Skeletal muscle satellite cell (primary cell): ENCODE measurements at regions not wholly inside any gene's neighbourhood (a gene's known extent, or its start where the extent isn't known, plus 50 kb on each side); places are given as distances from the start of the nearest gene placed in this dataset.

Source experiments
- H3K27me3 ChIP-seq: 2 replicates; pipeline ENCODE4 v1.7.0; 2013; ENCODE audit warnings: low read length; ENCODE audit not compliant: control insufficient read depth, insufficient read depth
- H3K36me3 ChIP-seq: 2 replicates; pipeline ENCODE4 v1.7.0; 2013; ENCODE audit warnings: mild to moderate bottlenecking, control low read depth, low read length; ENCODE audit not compliant: insufficient read depth
- H3K4me1 ChIP-seq: 2 replicates; pipeline ENCODE4 v1.7.0; 2013; ENCODE audit warnings: low read length; ENCODE audit not compliant: control insufficient read depth, insufficient read depth
- H3K4me2 ChIP-seq: 2 replicates; pipeline ENCODE4 v1.7.0; 2013; ENCODE audit warnings: mild to moderate bottlenecking, low read length
- H3K4me3 ChIP-seq: 2 replicates; pipeline ENCODE4 v1.7.0; 2013; ENCODE audit warnings: low read length
- H3K9ac ChIP-seq: 2 replicates; pipeline ENCODE4 v1.7.0; 2013; ENCODE audit warnings: mild to moderate bottlenecking, low read depth, low read length, moderate library complexity
- H3K9me3 ChIP-seq: replicated peaks from 2 replicates; pipeline ENCODE4 v1.7.0; 2013; ENCODE audit warnings: mild to moderate bottlenecking, control low read depth, low read length

GRCh38 chr10:47241946-47242867 lies 57.8 kb upstream of the GDF10 start:
- Histone ChIP-seq H3K4me3 (no peak overlapping the region), H3K4me2 (no peak overlapping the region), H3K9ac (no peak overlapping the region), H3K4me1 (no peaks in the 10 kb centered on the region), H3K27me3 (no peaks in the 10 kb centered on the region), H3K36me3 (no peaks in the 10 kb centered on the region), H3K9me3 (no peaks in the 10 kb centered on the region)

- Histone ChIP-seq H3K27me3 (no peaks in the 10 kb centered on the region), H3K9ac (no peak overlapping the region), H3K9me3 (no peaks in the 10 kb centered on the region), H3K4me2 (no peak overlapping the region), H3K4me1 (no peaks in the 10 kb centered on the region), H3K4me3 (no peak overlapping the region), H3K36me3 (no peaks in the 10 kb centered on the region)
Observed at GRCh38 chr10:47243356-47243755, 56.6 kb upstream of the GDF10 start.

- H3K27me3 ChIP-seq: no peaks in the 10 kb centered on the region
- no peaks in the 10 kb centered on the region for H3K9me3 ChIP-seq
- H3K9ac ChIP-seq: no peak overlapping the region
- no peaks in the 10 kb centered on the region for H3K4me1 ChIP-seq
- H3K4me3 ChIP-seq: no peak overlapping the region
- no peaks in the 10 kb centered on the region for H3K36me3 ChIP-seq
- no peak overlapping the region for H3K4me2 ChIP-seq
Observed at GRCh38 chr10:47243791-47244190, 56.2 kb upstream of the GDF10 start.

DNA sequence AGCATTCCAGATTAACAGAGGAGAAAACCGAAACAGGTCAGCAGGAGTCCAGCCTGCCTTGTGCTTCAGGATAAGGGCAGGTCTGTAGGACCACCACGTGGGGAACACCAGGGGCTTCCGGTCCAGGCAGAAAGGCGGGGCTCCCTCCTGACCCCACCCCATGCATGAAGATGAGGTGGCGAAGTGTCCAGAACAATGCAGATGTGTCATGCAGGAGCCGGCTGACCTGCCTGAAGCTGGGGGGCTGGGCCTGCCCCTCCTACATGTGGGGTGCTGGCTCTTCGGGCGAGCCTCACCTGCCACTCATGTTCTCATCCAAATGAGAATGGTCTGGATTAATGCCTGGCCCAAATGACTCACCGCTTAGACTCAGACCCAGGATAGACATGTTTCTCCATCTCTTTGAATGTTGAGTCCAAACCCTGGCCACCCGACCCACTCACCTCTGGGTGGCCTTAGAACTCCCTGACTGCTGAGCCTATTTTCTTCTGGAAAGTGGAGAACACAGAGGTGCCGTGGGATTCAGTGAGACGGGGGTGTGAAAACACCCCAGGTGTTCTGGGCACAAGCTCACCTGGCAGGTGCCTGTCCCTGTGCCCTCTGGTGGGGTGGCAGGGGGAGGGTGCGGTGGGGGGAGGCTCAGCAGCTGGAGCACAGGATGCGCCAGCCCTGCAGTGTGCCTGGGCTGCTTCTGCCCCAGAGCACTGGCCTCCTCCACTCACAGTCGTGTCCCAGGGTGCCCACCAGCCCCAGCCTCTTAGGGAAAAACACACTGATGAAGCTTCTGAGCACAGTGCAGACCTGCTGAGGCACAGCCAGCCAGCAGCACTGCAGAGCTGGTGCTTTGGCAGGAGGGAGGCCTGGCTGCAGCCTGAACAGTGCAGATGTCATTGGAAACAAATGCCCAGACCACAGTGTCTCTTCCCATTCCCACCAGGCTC lies 55.2 kb upstream of the GDF10 start:
- Histone ChIP-seq H3K4me3 (no peak overlapping the region), H3K4me2 (no peak overlapping the region), H3K9ac (no peak overlapping the region), H3K36me3 (no peaks in the 10 kb centered on the region), H3K4me1 (no peaks in the 10 kb centered on the region), H3K9me3 (no peaks in the 10 kb centered on the region), H3K27me3 (no peaks in the 10 kb centered on the region)

GRCh38 chr10:47245731-47246350 lies 54.2 kb upstream of the GDF10 start:
- no peak overlapping the region for H3K9ac ChIP-seq

DNA sequence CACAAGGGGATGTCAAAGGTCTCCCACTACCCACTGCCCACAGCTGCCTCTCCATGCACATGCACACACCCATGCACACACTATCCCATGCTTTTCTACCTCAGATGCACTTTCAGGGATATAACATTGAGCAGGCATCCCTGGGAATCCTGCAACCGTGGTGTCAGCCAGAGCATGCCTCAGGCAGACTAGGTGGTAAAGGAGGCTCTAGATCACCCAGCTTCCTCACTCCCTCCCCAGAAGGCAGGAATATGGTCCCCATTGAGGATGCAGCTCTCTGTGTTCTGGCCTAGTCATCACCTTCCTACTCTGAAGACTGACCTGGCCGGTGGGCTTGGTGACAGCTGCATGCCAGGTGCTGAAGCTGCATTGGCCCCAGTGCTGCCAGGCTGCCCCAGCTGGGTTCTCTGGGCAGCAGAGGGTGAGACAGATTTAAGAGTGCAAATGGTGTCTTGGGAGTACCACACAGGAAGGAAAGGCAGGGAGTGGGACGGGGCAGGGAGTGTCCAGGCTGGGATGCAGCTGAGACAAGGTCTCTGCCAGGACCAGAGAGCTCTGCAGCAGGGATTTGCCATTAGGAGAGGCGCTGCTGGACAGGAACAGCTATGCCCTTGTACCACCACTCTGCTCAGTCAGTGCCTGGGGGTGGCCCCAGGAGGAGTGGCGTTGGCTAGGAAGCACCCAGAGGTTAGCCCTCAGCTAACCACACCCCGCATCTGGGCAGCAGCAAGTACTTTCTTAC lies 53.4 kb upstream of the GDF10 start:
- Histone ChIP-seq H3K4me1 (no peaks in the 10 kb centered on the region), H3K9me3 (no peaks in the 10 kb centered on the region), H3K4me2 (no peak overlapping the region), H3K4me3 (no peak overlapping the region), H3K9ac (no peak overlapping the region), H3K36me3 (no peaks in the 10 kb centered on the region), H3K27me3 (no peaks in the 10 kb centered on the region)

More at GRCh38 chr10:47245731-47246350, 54.2 kb upstream of the GDF10 start:
- no peaks in the 10 kb centered on the region for H3K36me3 ChIP-seq
- H3K4me3 ChIP-seq: no peak overlapping the region
- H3K4me2 ChIP-seq: no peak overlapping the region
- H3K9me3 ChIP-seq: no peaks in the 10 kb centered on the region
- no peaks in the 10 kb centered on the region for H3K27me3 ChIP-seq
- no peaks in the 10 kb centered on the region for H3K4me1 ChIP-seq

DNA sequence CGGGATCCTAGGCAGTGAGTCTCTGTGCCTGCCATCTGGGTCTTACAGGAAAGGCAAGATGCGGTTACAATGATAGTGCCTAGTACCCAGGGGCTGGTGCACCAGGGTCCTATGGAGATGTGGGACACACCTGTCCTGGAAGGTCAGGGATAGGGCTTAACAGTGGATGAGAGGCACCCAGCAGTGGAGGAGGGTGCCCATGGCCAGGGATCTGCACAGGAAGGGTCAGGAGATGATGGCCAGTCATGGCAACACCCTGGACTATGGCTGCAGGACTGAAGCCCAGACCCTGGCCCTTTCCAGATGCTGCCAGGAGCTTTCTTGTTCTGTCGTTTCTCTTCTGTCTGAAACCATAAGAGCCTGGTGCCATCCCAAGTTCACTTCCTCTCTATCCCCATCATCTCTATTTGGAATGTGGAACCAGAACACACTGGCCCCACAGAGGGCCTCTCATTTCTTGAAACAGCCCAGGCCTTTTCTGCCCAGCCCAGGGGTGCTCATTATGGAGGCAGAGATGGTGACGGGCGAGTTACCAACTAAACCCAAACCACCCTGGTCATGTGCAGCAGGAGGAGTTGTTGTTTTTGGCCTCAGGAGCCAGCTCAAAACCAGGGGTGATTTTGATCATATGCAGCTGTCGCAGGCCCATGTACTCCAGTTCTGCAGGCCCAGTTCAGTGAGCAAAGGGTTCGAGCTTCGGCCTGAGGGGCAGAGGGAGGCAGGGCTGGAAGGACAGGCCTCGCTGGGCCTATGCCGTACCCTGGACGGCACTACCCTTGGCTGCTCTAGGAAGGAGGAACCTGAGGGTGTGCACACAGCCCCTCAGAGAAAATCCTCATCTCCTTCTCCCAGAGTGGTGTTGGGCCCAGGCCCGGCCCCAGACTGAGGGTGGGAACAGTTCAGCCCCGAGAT lies 52.6 kb upstream of the GDF10 start:
- H3K36me3 ChIP-seq: no peaks in the 10 kb centered on the region
- no peak overlapping the region for H3K4me2 ChIP-seq
- H3K9ac ChIP-seq: no peak overlapping the region
- no peak overlapping the region for H3K4me3 ChIP-seq
- H3K27me3 ChIP-seq: no peaks in the 10 kb centered on the region
- H3K9me3 ChIP-seq: no peaks in the 10 kb centered on the region
- H3K4me1 ChIP-seq: no peaks in the 10 kb centered on the region

GRCh38 chr10:47248386-47249090 lies 51.5 kb upstream of the GDF10 start:
- Histone ChIP-seq H3K9me3 (no peaks in the 10 kb centered on the region), H3K36me3 (no peaks in the 10 kb centered on the region), H3K4me1 (no peaks in the 10 kb centered on the region), H3K4me2 (no peak overlapping the region), H3K27me3 (no peaks in the 10 kb centered on the region), H3K9ac (no peak overlapping the region), H3K4me3 (no peak overlapping the region)

DNA sequence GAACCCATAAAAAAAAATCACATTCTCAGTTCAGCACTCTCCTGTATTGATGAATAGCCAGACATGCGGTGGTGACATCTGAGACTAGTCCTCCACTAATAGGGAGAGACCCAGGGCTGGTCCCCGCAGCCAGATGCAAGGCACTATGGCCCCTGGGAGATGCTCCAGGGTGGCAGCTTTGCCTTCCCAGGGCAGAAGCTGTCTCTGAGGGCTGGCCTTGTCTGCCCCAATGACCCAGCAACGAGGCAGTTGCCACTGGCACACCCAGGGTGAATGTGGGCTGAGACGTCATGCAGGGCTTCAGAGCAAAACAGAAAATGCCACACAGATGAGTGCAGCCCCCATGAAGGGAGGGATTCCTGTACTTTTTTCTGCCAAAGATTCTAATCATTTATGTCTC lies 50.1 kb upstream of the GDF10 start:
- no peak overlapping the region for H3K4me3 ChIP-seq
- H3K4me2 ChIP-seq: no peak overlapping the region
- no peaks in the 10 kb centered on the region for H3K4me1 ChIP-seq
- no peaks in the 10 kb centered on the region for H3K9me3 ChIP-seq
- H3K9ac ChIP-seq: no peak overlapping the region
- H3K36me3 ChIP-seq: no peaks in the 10 kb centered on the region
- H3K27me3 ChIP-seq: no peaks in the 10 kb centered on the region
